ENCODE measurements at regions not wholly inside any gene's neighbourhood (a gene's known extent, or its start where the extent isn't known, plus 50 kb on each side); places are given as distances from the start of the nearest gene placed in this dataset.
A peak's percentile ranks its signal among the peaks of the same experiment; 100 is the strongest.

DNA sequence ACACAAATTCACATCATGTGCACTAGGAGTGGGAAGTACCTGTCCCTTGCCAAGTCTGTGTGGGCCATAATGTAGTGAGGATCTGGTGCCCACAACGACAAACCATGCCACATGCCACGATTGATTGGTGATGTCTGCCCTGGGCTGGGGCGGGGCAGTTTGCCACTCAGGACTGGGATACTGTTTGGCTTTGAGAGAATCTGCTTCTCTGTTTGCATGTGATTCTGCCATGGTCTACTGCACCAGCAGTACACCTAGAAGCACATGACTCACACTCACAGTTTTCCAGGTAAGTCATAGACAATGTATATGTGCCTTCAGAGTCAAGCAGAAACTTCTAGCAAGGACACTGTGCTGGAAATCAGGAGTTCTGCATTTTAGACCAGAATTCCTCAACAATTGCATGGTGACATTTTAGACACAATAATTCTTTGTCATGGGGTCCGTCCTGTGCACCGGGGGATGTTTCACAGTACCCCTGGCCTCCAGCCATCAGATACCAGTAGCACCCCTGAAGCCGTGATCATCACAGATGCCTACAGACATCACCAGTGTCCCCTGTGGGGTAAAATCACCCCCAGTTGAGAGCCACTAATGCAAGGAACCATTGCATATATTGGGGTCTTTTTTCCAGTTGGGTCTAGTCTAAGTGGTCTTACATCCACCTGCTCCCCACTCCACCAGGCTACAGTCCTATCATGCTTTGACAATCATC lies 278.3 kb downstream of the EIPR1 start:
- DNase-seq, result no peak

DNA sequence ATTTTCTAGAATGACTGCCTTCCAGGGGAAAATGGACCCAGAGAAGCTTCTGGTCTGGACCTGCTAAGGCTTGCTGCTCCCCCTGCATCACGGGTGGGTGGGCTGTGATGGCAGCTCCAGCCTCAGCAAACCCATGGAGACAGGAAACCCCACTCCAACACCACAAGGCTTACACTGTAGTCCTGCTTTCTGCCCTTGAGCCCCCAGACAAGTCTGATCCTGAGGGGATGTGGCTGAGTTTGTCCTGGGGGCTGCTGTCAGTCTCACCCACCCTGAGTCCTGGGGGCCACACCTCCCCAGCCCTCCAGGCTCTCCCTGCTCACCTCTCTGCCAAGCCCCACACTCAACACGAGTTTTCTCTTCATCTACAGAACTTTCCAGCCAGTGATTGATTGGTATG lies 279.4 kb downstream of the EIPR1 start:
- no peak for DNase-seq

DNA sequence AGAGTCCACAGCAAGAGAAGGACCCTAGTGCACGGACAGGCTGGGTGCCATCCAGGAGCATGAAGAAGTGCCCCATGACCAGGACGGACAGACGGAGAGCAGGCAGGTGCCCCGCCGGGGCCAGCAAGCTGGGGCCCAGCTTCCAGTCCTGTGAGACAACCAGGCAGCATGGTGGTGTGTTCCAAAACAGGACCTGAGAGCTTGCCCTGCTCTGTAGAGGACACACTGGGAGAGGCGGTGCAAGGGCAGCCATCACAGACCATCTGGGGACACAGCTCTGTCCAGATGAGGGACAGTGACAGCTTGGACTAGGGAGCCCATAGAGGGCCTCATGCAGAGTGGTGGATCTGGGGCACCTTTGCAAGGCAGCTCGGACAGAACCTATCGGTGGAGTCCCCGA lies 279.8 kb downstream of the EIPR1 start:
- no peak for DNase-seq

DNA sequence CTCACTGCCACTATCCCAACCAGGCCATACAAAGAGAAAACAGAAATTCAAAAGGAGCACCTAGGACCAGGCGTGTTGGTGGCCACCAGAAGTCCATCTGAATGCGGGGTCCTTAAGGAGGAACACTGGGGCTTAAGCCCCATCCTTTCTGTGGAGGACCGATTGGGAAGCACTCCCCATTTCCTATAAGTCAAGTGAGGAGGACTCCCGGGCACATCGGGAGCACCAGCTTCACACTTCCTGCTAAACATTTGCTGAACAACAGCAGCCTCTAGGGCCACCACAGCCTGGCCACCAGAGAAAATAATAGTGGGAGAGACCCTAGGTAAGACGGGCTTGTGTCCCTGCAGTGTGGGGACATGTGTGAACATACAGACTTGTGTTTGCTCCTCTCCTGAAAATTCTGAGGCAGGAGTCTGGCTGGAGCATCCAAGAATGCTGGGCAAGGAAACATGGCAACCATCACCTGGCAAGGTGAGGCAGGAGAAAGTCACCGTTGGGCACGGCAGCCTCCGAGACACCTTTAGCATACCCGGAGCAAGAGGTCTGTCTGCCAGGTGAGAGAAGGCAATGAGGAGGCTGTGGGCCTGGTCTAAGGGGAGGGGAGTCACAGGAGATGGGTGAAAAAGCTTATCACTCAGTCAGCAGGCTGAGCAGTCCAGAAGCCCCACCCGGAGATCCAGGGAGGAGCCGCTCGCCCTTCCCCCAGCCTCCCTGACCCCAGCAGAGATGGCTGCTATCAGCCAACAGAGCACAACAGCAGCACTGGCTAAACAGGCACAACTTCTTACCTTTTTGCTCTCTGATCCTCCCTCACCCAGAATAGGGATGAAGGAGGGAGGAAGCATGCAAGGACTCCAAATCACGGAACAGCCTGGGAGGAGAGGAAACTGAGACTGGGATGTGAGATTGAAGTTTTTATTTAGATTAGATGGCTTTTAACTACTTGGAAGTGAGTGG lies 282.3 kb downstream of the EIPR1 start:
- peak; percentile 72 for DNase-seq

DNA sequence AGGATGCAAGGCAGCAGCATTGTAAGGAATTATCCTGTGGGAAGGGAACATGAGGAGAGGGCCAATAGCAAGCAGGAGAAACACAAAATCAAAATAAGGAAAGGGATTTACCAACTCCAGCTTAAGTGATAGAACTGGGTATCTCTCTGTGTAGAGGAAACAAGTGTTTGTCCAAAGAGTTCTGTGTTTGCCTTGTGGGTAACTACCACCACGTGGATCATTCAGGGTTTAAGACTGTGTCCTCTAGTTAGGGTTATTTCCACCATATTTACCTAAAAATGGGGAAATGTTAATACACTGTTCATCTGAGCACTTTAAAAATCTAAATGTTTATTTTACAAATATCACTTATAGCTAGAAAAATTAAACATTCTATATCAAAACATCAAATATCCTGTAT lies 283.3 kb downstream of the EIPR1 start:
- DNase-seq, result no peak

DNA sequence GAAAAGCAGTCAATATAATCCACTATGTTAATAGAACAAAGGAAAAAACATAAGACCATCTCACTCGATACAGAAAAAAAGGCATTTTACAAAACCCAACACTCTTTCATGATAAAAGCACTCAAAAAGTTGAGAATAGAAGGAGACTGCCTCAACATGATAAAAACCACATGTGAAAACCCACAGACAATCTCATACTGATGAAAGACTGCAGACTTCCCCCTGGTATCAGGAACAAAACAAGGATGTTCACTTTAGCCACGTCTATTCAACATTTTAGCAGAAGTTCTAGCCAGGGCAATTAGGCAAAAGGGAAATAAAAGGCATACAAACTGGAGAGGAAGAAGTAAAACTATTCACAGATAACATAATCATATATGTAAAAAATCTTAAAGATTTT lies 285.9 kb downstream of the EIPR1 start:
- peak; percentile 45 for DNase-seq

DNA sequence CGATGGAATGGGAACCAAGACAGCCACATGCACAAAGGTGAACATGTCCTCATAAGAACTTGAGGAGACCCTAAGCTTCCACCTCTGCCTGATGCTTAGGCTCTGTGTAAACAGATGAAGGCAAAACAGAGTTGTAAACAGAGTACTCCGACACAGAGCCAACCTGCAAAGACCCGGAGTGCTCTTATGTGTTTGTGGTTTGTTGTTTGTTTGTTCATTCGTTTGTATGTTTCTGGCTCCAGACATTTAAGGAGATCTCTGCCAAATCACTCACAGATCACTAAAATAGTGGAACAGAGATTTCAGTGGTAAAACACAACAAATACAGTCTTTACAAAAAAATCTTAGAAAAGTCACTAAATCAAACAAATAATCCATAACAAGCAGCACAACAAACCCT lies 294.9 kb downstream of the EIPR1 start:
- no peak for DNase-seq

DNA sequence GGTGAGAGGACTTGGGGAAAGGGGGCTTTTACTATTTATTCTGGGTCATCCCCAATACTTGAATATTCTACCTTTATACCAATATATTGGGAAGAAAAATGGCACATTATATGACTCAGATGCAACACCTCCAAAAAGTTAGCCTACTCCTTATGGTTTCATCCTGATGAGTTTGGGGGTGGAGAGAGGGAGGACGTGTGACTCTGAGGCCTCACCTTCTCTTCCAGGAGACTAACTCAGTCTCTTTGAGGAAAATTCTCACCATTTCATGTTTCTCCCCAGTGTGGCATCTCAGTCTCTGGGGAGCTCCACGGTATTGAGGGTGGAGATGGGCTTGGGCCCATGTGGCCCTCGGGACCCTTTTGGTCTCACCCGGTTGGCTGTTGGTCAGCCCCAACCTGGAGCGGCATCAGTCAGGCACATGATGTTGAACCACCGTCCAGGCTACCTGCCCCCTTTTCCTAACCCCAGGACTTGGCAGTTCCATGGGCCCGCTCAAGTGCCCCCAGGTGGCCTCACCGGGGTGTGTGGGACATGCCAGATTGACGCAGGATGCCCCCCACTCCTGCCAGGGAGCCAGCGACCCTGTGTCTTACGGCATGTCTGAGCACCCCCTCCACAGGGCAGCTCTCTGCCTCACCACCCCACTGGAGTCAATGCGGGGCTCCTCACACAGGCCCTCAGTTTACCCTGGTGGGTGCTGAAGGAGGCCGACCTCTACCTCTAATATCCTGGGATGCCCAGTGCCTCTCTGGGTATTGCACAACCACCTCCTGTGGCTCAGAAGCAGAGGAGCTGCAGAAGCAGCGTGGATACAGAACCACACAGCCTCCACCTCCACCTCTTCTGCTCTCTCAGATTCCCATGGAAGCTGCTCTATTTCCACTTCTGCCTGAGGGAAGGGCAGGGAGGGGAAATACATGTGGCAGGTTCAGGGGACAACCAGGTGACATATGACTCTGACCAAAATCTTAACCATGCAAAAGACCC lies 297.4 kb downstream of the EIPR1 start:
- DNase-seq, result no peak

DNA sequence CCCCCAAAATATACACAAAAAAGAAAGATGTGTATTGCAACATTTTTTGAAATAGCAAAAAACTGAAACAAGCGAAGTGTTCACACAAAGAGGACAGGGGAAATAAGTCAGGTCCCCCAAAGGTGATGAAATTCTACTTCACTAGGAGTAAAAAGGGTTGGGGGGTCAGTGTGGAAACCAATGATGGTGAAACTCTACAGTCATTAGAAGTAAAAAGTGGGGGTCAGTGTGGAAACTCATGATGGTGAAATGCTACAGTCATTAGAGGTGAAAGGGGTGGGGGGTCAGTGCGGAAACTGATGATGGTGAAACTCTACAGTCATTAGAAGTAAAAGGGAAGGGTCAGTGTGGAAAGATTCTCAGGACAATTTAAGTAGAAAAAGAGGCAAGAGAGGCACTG lies 298.2 kb downstream of the EIPR1 start:
- DNase-seq, result no peak

DNA sequence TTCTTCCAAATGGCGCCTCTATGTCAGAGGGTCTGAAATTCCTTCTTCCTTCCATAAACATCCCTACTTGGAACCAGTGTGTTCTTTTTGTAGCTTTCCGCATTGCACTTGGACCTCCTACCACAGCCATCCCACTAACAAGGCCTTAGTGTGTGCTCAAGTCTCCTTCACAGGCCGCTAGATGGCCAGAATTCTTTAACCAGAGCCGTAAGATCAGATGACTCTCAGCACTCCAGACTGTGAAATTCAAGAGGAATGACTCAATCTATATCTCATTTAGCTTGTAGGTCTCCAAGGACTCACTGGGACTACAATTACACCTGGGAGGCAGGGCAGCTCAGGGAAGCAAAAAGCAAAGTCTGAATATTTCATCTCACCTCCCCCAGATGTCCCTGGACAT lies 298.9 kb downstream of the EIPR1 start:
- no peak for DNase-seq

DNA sequence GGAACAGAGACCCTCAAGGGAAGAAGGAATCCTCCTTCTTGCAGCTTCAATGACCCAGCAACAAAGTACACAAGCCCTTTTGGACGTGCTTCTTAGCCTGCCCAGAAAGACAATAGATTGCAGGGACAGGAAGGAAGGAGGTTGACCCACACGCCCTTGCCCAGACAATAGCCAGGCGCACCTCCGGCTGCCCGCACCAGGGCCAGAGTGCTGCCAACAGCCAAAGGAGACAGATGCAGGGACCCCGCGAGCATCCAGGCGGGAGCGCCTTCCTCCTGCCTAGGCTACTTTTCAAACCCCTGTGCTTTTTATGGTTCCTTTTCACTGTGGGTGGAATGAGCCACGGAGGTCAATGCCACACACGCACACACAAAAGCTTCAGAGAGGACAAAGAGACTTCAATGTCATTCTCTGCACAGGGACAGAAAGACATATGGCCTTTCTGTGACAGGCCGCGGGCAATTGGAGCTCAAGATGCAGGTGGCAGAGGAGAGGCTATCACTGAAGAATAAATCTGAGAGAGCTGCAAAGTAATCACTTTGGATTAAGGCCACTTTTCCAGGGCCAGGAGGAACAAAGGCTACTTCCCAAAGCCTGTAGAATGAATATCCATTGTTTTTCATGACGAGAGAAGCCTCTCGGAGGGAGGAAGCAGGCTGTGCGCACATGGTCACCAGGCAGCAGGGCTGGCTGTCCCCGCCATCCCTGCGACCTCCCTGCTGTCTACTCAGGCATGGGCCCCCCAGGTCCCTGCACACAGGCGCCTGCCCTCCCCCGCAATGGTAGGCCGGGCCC lies 300.6 kb downstream of the EIPR1 start:
- no peak for DNase-seq

DNA sequence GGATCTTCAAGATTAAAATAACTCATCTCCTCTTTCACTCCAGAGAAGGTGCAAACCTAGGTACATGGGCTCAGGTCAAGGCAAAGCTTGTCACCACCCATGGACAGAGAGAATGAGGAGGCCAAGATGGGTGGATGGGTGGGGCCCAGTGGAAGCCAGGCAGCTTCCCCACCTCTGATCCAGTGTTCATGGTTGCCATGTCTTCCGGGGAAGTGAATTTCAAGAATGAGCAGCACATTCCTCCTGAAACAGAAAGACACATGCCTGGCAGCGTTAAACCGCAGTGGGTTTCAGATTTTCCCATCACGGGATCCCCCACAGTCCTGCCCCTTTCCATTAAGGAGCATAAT lies 301.7 kb downstream of the EIPR1 start:
- DNase-seq, result no peak

DNA sequence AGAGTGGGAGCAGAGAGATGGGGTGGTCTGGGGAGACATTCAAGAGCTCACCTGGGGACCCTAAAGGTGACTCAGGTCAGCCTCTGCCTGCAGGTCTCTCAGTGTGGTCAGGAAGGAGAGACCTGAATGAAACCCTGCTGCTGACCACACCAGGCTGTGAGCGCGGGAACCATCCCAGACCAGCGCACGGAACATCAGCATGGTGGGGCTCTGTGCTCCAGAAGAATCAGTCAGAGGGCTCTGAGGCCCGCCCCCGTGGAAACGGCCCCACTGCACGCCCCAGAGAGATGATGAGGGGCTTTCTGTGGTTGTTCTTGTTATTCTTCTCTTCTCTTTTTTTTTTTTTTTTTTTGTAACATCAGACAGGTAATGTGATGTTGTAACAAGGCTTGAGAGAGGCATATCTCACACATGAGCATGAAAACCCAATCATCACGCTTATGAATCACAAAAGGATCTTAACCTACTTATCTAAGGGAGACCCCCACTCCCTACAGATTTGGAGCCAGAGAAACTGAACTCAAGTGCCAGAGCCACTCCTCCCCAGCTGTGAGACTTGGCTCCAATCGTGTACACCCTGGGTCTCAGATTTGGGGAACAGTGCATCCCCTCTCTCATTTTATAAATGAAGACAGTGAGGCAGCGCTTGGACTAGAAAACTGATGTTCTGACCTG lies 302.2 kb downstream of the EIPR1 start:
- no peak for DNase-seq

DNA sequence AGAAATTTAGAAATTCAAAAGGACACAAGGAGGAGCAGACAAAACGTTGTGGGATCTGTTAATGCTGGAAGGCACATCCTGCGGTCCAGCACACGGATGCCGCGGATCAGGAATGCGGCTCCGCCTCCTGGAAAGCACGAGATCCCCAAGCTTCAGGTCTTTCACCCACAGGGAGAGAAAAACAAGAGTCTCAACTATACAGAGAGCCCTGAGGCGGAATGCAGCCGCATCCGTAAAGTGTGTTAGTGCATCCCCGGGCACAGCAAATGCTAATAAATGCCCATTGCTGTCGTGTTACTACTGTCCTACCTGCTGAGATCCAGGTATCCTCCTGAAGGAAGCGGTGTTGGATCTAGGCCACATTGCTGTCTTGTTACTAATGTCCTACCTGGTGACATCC lies 303.9 kb downstream of the EIPR1 start:
- DNase-seq, result no peak

DNA sequence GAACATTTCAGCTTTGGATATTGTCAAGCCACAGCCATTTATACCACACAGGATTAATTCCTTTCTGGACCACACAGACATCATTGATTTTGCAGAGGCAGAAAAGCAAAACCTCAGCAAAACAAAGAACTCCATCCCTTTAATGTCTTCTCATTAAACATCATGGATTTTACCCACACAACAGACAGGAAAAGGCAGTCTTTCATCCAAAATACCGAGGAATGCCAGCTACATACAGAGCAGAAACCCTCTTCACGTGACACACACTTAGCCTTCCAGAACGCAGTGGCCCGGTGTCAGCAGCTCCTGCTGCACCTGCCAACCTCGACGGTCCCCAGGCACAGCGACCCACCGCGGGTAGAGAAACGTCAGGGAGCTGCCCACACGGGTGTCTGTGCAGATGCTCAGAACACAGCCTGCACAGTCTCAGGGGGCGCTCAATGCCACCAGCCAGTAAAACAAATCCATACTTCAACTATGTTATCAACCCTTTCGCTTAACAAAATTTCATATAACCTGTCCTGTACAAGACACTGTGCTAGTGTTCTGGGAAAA lies 304.5 kb downstream of the EIPR1 start:
- DNase-seq, result no peak

DNA sequence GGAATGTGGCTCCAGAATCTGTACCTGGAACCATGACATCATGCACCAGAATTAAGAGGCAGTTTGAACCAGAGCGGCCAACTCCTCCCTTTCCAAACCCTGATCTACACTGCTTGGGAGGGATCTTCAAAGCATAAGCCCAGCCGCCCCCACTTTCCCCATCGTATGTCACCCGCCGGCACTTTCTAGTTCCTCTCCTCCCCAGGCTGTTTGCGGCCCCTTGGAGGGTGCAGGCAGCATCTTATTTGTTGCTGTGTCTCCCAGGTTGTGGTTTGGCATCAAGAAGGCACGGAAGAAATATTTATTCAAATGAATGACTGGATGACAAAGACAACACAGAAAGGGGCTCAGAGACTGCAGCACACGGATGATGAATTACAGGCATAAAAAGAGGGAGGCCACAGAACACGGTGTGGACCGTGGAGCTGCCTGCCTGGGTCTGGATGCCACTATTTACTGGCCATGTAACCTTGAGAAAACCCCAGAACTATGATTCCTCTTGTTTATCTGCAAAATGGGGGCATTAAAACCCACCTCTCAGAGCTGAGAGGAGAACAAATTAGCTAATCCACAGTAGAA lies 305.8 kb downstream of the EIPR1 start:
- no peak for DNase-seq

DNA sequence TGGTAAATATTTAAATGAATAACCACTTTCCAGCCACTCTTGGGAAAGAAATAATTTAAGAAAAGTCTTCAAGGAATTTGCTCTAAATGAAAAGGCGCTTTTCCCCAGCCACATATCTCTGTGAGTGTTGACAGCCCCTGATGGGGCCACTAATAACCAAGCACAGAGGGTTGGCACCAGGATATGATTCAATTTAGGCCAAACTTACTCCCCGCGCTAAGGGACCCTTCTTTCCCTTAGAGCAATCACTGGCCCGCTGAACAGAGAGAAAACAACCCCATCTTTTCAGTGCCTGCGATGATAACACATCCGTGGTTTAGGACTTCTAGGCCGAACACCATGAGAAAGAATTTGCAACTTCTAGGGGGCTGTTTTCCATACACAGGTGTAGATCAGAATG lies 310.8 kb downstream of the EIPR1 start:
- no peak for DNase-seq

DNA sequence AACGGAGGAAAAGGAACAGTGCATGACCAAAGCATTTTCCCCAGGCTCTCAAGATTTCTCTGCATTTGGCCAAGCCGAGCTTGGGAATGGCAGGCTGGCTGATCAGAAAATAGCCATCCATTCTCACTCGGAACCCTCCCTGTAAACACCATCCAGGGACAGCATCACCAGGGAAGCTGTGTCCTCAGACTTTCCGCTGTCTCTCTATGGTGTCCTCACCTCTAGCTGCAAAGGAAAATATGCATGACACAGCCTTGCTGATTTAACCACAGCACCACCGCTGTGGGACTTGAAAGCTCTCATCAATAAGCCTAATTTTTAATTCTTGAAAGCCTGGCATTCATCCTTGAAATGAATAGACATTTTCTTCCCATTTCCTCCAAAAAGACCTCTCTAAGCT lies 311.7 kb downstream of the EIPR1 start:
- no peak for DNase-seq

DNA sequence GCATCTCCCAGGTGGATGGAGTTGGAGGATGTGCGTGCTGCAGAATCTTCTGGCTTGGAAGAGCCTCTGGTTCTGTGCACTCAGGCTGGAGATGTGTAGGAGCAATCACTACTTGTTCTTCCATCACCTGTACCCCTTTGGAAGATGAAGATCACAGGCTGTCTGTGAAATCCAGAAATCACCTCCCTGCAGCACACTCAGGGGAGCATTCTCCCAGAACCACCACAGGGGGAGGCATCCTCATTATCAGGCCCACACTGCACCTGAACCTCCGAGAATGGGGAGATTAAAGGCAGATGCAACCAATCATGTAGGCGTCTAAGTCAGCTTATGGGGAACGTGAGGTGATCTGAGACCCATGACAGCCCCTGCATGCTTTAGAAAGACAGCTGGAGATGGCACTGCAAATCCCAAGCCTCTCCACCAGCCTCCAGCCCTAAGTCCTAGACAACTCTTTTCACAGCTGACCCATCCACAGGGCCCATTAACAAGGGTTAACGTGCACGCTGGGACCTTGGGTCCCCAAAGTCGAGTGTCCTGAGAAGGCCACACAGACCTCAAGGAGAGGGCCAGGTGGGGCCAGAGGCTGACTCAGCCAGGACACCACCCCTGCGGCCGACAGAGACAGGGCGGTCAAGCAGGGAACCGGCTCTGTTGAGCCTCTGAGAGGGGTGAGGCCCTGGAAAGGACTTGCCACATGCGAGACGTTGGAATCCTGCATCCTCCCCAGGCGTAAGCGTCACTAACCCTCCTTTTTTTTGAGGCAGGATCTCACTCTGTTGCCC lies 314.9 kb downstream of the EIPR1 start:
- DNase-seq, result no peak

DNA sequence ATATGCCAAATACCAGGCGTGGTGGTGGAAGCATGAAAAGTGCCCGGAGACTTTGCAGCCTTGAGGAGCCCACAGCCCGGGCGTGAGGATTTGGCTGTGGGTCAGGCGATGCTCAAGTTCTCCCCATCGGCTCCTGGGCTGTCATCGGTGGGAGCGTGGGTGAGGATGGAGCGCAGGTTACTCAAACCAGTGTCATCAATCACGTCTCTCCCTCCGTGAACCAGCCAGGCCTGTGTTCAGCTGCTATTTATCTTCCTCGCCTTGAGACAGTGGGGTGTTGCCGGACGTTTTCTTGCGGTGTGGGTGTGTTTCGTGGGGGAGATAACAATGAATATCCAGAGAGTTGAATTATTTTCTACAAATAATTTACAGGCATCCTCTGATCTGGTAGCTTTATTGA lies 317.6 kb downstream of the EIPR1 start:
- no peak for DNase-seq

Measured in hematopoietic multipotent progenitor cell treated with erythropoietin and hydrocortisone succinate and interleukin-3 and kit ligand, for 4 days (in vitro differentiated cells).